ENCODE measurements at regions not wholly inside any gene's neighbourhood (a gene's known extent, or its start where the extent isn't known, plus 50 kb on each side); places are given as distances from the start of the nearest gene placed in this dataset.

DNA sequence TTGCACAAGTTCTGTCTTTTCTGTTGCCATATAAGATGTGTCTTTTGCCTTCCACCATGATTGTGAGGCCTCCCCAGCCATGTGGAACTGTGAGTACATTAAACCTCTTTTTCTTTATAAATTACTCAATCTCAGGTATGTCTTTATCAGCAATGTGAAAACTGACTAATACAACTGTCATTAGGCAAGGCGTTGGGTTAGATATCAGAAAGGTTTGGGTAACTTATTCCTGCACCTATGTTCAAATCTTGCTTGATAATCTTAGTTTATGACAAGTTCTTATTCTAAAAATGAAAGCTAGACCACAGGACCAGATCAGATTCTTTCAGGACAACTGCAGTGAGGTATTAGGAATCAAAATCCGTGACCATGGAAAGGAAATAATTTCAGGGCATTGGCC lies 160.6 kb upstream of the BDNF start:
- Mint-ChIP-seq H3K9me3 (peaks cover 0 to 1% of the 10 kb centered on the region in 2 donors), H3K4me1 (no peaks in the 10 kb centered on the region), H3K27ac (no peak overlapping the region), H3K4me3 (no peak overlapping the region), H3K27me3 (peaks cover 4 to 5% of the 10 kb centered on the region in 2 donors), H3K36me3 (no peaks in the 10 kb centered on the region)
- ATAC-seq (replicated peaks), result no peak
- DNase-seq, result no peak

DNA sequence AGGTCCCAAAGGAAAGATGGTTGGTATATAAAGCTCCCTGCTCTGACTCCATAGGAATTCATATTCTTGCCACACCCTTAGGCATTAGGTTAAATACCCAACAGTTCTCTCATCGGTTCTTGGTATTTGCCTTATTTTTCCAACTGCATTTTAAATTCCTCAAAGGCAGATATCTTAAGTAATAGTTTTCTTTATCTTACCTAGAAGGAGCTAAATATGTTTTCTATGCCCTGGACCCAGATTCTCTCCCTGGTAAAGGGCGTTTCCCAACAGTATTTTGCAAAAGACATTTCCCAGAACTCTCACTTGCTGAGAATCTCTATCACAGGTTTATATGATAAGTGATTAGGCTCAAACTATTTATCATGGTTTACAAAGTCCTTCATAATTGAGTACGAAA lies 158.6 kb upstream of the BDNF start:
- no peak for DNase-seq
- Mint-ChIP-seq H3K9me3 (peaks cover 0 to 1% of the 10 kb centered on the region in 2 donors), H3K27me3 (no peaks in the 10 kb centered on the region), H3K36me3 (no peaks in the 10 kb centered on the region), H3K4me1 (no peaks in the 10 kb centered on the region), H3K27ac (no peak overlapping the region), H3K4me3 (no peak overlapping the region)
- no peak for ATAC-seq (replicated peaks)

DNA sequence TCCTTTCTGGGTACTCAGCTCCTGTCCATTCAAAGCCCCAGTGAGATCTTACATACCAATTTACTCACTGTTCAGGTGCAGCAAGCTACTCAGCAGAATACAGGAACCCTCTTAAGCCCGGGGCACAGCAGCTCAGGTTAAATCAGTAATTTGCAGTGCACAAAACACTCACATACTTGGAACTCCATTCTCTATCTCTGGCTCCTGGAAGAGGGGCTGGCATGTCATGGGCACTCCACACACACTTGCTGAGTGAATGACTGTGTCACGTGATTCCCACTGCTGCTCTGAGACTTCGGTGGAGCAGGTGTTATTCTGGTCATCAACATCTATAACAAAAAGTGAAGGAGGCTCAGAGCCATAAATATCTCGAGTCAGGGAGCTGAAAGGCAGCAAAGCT lies 157.3 kb upstream of the BDNF start:
- DNase-seq (no peak), ATAC-seq (replicated peaks) (no peak)
- H3K4me1 Mint-ChIP-seq, result no peaks in the 10 kb centered on the region
- H3K27me3 Mint-ChIP-seq, result no peaks in the 10 kb centered on the region
- H3K27ac Mint-ChIP-seq, result no peak overlapping the region
- no peak overlapping the region for H3K4me3 Mint-ChIP-seq
- no peaks in the 10 kb centered on the region for H3K36me3 Mint-ChIP-seq
- H3K9me3 Mint-ChIP-seq, result peaks cover 0 to 1% of the 10 kb centered on the region in 2 donors

DNA sequence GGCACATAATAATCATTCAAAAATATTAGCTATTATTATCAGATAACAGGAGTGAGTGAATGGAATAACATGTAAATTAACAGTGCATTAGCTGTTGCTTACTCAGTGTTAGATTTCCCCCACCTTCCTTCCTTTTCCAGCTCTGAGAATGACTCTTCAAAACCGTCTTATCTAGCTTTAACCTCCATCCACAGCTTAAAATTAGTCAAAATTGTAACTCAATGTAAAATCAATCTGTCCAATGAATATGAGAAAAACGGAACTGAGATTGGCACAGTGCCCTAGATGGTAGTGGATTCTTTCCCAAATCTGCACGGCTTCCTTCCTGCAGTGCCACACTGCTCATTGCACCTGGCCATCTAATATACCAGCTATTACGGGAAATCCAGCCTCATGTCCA lies 156.8 kb upstream of the BDNF start:
- DNase-seq (no peak), ATAC-seq (replicated peaks) (no peak)
- Mint-ChIP-seq H3K9me3 (peaks cover 2 to 4% of the 10 kb centered on the region in 2 donors), H3K36me3 (no peaks in the 10 kb centered on the region), H3K27ac (no peak overlapping the region), H3K4me3 (no peak overlapping the region), H3K27me3 (no peaks in the 10 kb centered on the region), H3K4me1 (no peaks in the 10 kb centered on the region)

DNA sequence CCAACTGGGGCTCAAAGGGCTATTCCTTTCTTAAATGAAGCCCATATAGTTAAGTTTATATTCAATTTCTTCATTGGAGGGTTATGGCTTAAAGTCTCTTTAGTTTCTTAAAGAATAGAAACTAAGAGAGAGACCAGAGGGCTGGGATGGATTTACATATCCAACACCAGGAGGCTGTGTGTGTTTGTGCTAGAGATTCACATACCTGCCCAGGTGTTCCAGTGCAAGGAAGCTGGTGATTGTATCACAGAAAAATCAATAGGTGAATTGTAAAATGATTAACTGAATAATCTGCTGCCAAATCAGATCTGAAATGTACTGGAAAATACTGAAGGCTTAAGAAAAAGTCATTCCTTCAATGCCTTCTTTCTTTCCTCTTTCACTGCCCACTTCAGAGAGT lies 148.2 kb upstream of the BDNF start:
- Mint-ChIP-seq H3K27me3 (no peaks in the 10 kb centered on the region), H3K36me3 (no peaks in the 10 kb centered on the region), H3K4me3 (no peak overlapping the region), H3K27ac (no peak overlapping the region), H3K4me1 (no peaks in the 10 kb centered on the region), H3K9me3 (peaks cover 7 to 12% of the 10 kb centered on the region in 2 donors)
- ATAC-seq (replicated peaks) (no peak), DNase-seq (no peak)

DNA sequence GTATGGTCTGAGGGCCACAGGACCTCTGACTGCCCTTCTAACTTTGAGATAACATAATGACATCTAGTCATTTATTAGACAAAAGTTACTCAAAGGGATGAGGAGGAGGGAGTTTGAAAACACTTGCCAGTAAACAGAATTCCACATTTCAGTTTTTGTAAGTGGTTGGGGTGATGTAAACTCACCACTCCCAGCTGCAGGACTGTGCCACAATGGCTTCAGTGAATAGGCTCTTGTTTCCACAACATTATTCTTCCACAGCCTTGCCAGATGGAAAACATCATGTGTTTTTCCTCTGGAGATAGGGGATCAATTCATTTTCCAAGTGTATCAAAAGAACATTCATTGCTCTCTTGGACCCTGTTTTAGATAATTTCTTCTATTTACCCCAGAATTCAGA lies 147.2 kb upstream of the BDNF start:
- no peak overlapping the region for H3K27ac Mint-ChIP-seq
- H3K36me3 Mint-ChIP-seq, result no peaks in the 10 kb centered on the region
- H3K4me3 Mint-ChIP-seq, result no peak overlapping the region
- DNase-seq, result no peak
- no peak for ATAC-seq (replicated peaks)
- no peaks in the 10 kb centered on the region for H3K27me3 Mint-ChIP-seq
- H3K4me1 Mint-ChIP-seq, result no peaks in the 10 kb centered on the region
- peaks cover 7 to 12% of the 10 kb centered on the region in 2 donors for H3K9me3 Mint-ChIP-seq

DNA sequence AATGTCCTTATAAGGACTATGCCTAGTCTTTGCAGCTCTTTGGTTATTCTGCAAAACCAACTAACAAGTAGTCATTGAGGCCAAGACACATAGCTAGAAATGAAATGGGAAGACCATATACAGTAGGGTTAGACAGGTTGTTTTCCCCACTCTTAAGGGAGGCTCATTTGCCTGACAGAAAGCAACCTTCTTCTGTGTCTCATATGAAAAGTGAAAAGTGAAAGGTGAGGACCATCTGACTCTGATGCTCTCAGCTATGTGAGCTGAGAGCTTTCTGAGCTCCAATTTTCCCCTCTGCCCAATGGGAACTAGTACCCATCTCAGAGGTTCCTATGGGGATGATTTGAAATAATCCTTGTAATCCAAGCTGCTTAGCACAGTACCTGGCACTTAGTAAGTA lies 142.0 kb upstream of the BDNF start:
- no peaks in the 10 kb centered on the region for H3K36me3 Mint-ChIP-seq
- H3K4me1 Mint-ChIP-seq, result peaks cover 0 to 4% of the 10 kb centered on the region in 2 donors
- no peak overlapping the region for H3K4me3 Mint-ChIP-seq
- no peak for DNase-seq
- ATAC-seq (replicated peaks), result no peak
- no peaks in the 10 kb centered on the region for H3K27me3 Mint-ChIP-seq
- peaks cover 2 to 3% of the 10 kb centered on the region in 2 donors for H3K9me3 Mint-ChIP-seq
- H3K27ac Mint-ChIP-seq, result no peak overlapping the region

DNA sequence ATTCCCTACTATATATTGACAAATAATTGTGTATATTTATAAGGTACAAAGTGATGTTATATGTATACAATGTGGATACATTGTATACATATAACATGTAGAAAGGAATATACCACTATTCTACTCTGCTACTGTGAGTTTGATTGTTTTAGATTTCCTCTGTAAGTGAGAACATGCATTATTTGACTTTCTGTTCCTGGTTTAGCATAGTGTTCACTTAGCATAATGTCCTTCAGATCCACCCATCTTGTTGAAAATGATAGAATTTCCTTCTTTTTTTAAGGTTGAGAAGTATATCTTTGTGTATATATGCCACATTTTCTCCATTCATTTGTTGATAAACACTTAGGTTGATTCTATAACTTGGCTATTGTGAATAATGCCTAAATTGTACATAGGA lies 140.8 kb upstream of the BDNF start:
- DNase-seq (no peak), ATAC-seq (replicated peaks) (no peak)
- peaks cover 3% of the 10 kb centered on the region in 2 donors for H3K9me3 Mint-ChIP-seq
- H3K4me3 Mint-ChIP-seq, result no peak overlapping the region
- no peaks in the 10 kb centered on the region for H3K27me3 Mint-ChIP-seq
- H3K36me3 Mint-ChIP-seq, result no peaks in the 10 kb centered on the region
- H3K4me1 Mint-ChIP-seq, result peaks cover 0 to 4% of the 10 kb centered on the region in 2 donors
- H3K27ac Mint-ChIP-seq, result no peak overlapping the region

DNA sequence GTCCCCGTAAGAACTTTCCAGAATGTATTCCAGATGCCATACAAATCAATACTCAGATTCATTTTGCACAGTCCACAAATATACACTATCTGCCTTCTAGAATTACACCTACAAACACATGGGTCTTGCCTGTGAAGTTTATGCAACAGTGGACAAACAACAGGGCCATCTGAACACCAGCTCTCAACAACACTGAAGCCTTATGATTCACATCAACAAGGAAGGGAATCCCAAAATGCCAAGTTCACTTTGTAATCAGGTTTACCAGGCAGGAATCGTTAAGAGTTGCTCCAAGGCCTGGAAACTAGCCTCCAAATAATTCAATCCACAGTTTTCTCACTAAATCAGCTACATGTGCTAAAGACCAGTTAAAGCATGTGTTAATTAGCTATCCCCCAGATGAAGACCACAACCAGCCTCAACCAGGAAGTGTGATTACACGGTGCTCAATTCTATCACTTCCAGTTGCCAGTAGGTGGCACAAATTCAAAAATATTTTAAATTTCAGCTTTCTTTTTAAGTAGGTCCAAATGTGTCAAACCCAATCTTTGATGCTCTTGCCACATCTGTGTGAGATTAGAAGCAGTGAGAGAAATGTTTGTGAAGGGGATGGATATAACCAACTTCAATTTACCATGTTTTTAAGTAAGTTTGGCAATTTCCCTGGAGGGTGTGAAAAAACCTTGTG lies 139.1 kb upstream of the BDNF start:
- Mint-ChIP-seq H3K4me1 (peaks cover 0 to 4% of the 10 kb centered on the region in 2 donors), H3K36me3 (no peaks in the 10 kb centered on the region), H3K9me3 (peaks cover 3 to 6% of the 10 kb centered on the region in 2 donors), H3K27me3 (peaks cover 0 to 3% of the 10 kb centered on the region in 2 donors), H3K4me3 (no peak overlapping the region), H3K27ac (no peak overlapping the region)
- DNase-seq, result no peak
- no peak for ATAC-seq (replicated peaks)

DNA sequence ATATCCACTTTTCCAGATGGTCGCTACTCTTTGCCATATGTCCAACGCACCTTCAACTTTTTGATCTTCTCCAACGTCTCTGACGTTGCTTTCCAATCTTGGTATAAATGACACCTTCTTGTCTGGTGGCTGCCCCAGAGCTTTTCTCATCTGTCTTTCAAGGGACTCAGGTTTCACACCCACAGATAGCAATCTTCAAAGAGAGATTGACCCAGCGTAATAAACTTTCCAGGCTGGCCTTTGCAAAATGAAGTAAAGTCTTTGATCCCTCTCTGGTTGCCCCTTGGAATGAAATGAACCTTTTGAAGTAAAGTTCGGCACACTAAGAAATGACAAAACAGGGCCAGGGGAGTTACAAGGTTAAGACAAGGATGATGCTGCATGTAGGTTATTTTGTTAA lies 138.4 kb upstream of the BDNF start:
- Mint-ChIP-seq H3K27ac (no peak overlapping the region), H3K4me3 (no peak overlapping the region), H3K4me1 (peaks cover 0 to 4% of the 10 kb centered on the region in 2 donors), H3K9me3 (peaks cover 3 to 7% of the 10 kb centered on the region in 2 donors), H3K27me3 (peaks cover 0 to 4% of the 10 kb centered on the region in 2 donors), H3K36me3 (no peaks in the 10 kb centered on the region)
- ATAC-seq (replicated peaks) (no peak), DNase-seq (no peak)

DNA sequence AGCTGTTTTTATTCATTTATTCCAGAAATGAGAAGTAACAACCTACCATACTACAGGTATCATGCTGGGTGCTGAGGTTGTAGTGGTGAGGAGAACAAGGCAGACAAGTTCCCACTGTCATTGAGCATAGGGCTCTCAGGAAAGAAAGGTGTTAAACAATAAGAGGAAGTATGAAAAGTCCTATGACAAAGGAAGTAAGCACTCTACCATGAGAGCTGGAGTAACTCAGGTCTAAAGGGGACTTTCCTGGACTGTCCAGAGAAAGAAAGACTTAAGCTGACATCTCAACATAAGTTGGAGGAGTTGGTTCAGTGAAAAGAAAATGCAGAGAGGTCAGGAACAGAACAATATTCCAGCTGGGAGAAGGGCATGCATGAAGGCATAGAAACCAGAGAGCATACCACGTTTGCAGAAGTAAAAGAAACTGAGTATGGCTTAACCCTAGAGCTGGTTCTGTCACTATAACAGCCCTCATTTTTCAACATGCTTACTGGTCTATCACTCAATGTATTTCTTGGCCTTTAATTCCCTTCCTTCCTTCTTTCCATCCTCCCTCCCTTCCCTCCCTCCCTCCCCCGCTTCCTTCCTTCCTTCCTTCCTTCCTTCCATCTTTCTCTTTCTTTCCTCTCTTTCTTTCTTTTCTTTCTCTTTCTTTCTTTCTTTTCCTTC lies 137.8 kb upstream of the BDNF start:
- Mint-ChIP-seq H3K27me3 (peaks cover 0 to 4% of the 10 kb centered on the region in 2 donors), H3K9me3 (peaks cover 3 to 7% of the 10 kb centered on the region in 2 donors), H3K4me3 (no peak overlapping the region), H3K27ac (no peak overlapping the region), H3K4me1 (peaks cover 0 to 4% of the 10 kb centered on the region in 2 donors), H3K36me3 (no peaks in the 10 kb centered on the region)
- ATAC-seq (replicated peaks) (peak; percentile 74 to 83), DNase-seq (no peak)

DNA sequence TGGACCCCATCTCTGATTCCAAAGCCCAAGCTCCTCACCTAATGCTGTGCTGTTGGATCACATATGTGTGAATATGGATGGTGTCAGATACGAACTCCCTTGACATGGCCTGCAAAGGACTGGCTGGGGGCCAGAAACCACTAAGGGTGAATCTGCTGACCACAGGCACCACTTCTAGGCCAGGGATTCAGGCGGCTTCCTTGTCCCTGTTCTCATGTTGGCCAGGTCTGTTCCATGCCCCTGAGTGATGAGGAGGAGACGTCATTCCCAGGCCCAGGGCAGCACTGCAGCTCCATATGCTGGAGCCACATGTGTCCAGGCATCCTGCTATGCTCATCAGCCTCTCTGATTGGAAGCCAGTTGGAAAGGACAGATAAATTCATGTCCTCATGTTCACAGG lies 130.0 kb upstream of the BDNF start:
- H3K36me3 Mint-ChIP-seq, result no peaks in the 10 kb centered on the region
- H3K27me3 Mint-ChIP-seq, result peaks cover 0 to 4% of the 10 kb centered on the region in 2 donors
- peaks cover 4% of the 10 kb centered on the region in 2 donors for H3K9me3 Mint-ChIP-seq
- H3K4me3 Mint-ChIP-seq, result no peak overlapping the region
- ATAC-seq (replicated peaks) (no peak), DNase-seq (no peak)
- H3K4me1 Mint-ChIP-seq, result no peaks in the 10 kb centered on the region
- H3K27ac Mint-ChIP-seq, result no peak overlapping the region

DNA sequence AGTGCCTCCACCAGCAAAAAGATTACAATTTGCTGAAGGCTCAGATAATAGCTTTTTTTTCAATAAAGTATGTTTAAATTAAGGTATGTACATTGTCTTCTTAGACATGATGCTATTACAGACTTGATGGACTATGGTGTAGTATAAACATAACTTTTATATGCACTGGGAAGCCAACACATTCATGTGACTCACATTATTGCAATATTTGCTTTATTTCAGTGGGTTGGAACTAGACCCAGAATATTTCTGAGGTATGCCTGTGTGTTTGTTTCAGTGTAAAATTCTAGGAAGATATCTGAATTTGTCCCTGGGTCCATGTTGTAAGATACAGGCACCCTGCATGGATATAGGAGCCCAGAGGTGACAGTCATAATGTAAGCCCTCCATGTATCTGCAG lies 120.0 kb upstream of the BDNF start:
- no peak for DNase-seq
- ATAC-seq (replicated peaks), result no peak
- Mint-ChIP-seq H3K9me3 (peaks cover 0 to 2% of the 10 kb centered on the region in 2 donors), H3K4me3 (no peak overlapping the region), H3K27me3 (no peaks in the 10 kb centered on the region), H3K4me1 (no peaks in the 10 kb centered on the region), H3K27ac (no peak overlapping the region), H3K36me3 (no peaks in the 10 kb centered on the region)

DNA sequence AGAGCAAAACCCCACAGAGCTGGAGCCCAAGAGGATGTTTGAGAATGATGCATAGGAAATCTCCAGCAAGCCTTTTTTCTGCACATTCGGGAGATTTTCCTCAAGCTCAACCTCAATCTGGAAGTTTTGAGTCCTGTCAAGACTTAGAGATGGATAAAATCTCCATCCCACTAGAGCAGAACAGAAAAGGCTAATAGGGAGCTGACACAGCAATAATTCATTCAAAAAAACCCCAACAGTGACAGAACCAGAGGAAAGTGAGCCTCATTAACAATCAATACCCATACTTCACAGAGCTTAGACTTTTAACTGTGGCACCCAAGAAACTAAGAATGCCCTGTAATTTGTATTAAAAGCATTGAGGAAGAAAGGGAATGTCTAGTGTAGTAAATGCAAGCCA lies 115.9 kb upstream of the BDNF start:
- Mint-ChIP-seq H3K27me3 (no peaks in the 10 kb centered on the region), H3K4me1 (no peaks in the 10 kb centered on the region), H3K36me3 (no peaks in the 10 kb centered on the region), H3K27ac (no peak overlapping the region), H3K9me3 (peaks cover 0 to 3% of the 10 kb centered on the region in 2 donors), H3K4me3 (no peak overlapping the region)
- ATAC-seq (replicated peaks), result no peak
- no peak for DNase-seq

DNA sequence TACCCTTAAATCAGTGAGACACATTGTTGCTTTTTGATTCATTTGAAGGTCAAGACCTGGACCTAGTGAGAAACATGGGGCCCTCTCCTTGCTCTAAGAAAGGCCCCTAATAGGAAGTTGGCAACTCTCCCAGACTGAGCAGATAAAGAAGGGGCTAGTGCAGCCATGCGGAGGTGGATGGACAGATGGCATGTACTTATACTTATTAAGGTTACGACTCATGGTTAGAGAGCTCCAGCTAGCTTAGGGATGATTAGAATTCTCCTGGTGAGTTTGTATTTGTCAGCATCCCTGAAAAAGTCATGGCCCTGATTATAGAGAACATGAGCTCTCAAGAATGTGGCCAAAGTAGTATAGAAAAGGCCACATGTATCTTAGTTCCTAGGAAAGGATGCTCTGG lies 112.1 kb upstream of the BDNF start:
- H3K4me1 Mint-ChIP-seq, result no peaks in the 10 kb centered on the region
- H3K27me3 Mint-ChIP-seq, result no peaks in the 10 kb centered on the region
- DNase-seq (no peak), ATAC-seq (replicated peaks) (no peak)
- H3K36me3 Mint-ChIP-seq, result no peaks in the 10 kb centered on the region
- no peak overlapping the region for H3K27ac Mint-ChIP-seq
- H3K4me3 Mint-ChIP-seq, result no peak overlapping the region
- peaks cover 1 to 5% of the 10 kb centered on the region in 2 donors for H3K9me3 Mint-ChIP-seq
